ENCODE measurements at regions not wholly inside any gene's neighbourhood (a gene's known extent, or its start where the extent isn't known, plus 50 kb on each side); places are given as distances from the start of the nearest gene placed in this dataset.

DNA sequence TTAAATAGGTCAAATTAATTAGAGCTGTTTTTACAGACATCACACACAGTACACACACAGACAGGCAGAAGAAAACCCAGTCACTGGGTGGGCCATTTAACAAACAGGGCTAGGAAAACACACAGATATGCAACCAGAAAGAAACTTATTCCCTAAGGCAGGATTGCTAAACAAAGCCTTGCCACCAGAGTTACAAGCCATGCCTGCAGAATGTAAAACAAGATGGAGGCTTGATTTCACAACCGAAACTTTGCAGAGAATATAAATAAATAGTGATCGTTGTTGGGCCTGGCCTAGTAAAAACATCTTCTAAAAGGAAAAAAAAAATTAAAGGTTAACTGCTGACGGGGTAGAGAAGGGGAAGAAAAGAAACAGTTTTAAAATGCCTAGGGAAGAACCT is 212.3 kb downstream of the NAP1L3 start:
- Histone ChIP-seq H3K36me3 (ENCODE audit: control insufficient read depth in 2 of 2, insufficient read depth in 2 of 2, low read length in 1 of 2) (no peaks in the 10 kb centered on the region), H3K79me2 (ENCODE audit: control insufficient read depth, insufficient read depth, low read length) (no peaks in the 10 kb centered on the region), H3K4me3 (no peak overlapping the region), H3K9me3 (replicated peaks; ENCODE audit: control insufficient read depth, insufficient read depth, low read length) (no peaks in the 10 kb centered on the region), H3K27me3 (replicated peaks in 1 of 2; ENCODE audit: control insufficient read depth in 2 of 2, insufficient read depth in 2 of 2, low read length in 1 of 2) (no peaks in the 10 kb centered on the region), H4K20me1 (ENCODE audit: control insufficient read depth, insufficient read depth) (no peaks in the 10 kb centered on the region), H3K4me1 (ENCODE audit: control insufficient read depth, insufficient read depth, low read length) (no peaks in the 10 kb centered on the region), H2AFZ (ENCODE audit: control insufficient read depth, low read depth, low read length) (no peak overlapping the region), H3K9ac (ENCODE audit: control insufficient read depth, insufficient read depth, low read length) (no peak overlapping the region), H3K4me2 (ENCODE audit: control insufficient read depth, insufficient read depth) (no peak overlapping the region), H3K27ac (ENCODE audit: control insufficient read depth, insufficient read depth) (no peak overlapping the region)
- intact Hi-C loops (cut with micrococcal nuclease; ENCODE audit: unreplicated experiment) = no loop called here
- BruUV-seq (replicated peaks) = no TSS peak
- ChIA-PET RAD21 (ENCODE audit: unreplicated experiment) (no interaction called here), POLR2A (no interaction called here), CTCF (no interaction called here), SMC1A (ENCODE audit: uncharacterized antibody, unreplicated experiment) (no interaction called here)
- no peak for DNase-seq (ENCODE audit: low read depth, low spot score)
- ATAC-seq = no peak
- 15% methylated on average over 3 of the region's 3 CpGs for WGBS (ENCODE audit: insufficient coverage, insufficient replicate concordance, low lambda C conversion rate, missing lambda C conversion rate)
- TF ChIP-seq IKZF2 (IDR thresholded peaks at IDR 0.05) (no peak), ETV6 (conservative IDR thresholded peaks at IDR 0.05 in 1 of 2, IDR thresholded peaks at IDR 0.05 in 1 of 2; ENCODE audit: borderline replicate concordance in 1 of 2, low read depth in 1 of 2) (no peak), BMI1 (IDR thresholded peaks at IDR 0.05; ENCODE audit: borderline replicate concordance) (no peak), POLR2AphosphoS5 (IDR thresholded peaks at IDR 0.05; ENCODE audit: low read length) (no peak), FOXK2 (IDR thresholded peaks at IDR 0.05) (no peak), MTA3 (IDR thresholded peaks at IDR 0.05; ENCODE audit: borderline replicate concordance, low read length) (no peak), REST (IDR thresholded peaks at IDR 0.05; ENCODE audit: low read depth, low read length) (no peak), CEBPB (IDR thresholded peaks at IDR 0.05; ENCODE audit: borderline replicate concordance in 1 of 2, low read depth in 2 of 2, low read length in 2 of 2) (no peak), SMAD5 (IDR thresholded peaks at IDR 0.05; ENCODE audit: low read depth) (no peak), TARDBP (IDR thresholded peaks at IDR 0.05; ENCODE audit: borderline replicate concordance) (no peak), ZNF687 (IDR thresholded peaks at IDR 0.05) (no peak), YY1 (IDR thresholded peaks at IDR 0.05; ENCODE audit: low read depth, low read length) (no peak), EP300 (IDR thresholded peaks at IDR 0.05; ENCODE audit: borderline replicate concordance in 1 of 2, control insufficient read depth in 1 of 2, low read depth in 2 of 2, low read length in 2 of 2) (no peak), SMC3 (IDR thresholded peaks at IDR 0.05; ENCODE audit: borderline replicate concordance, low read length) (no peak), EED (IDR thresholded peaks at IDR 0.05; ENCODE audit: low read depth) (no peak)
- TF ChIP-seq, protein P1, sequence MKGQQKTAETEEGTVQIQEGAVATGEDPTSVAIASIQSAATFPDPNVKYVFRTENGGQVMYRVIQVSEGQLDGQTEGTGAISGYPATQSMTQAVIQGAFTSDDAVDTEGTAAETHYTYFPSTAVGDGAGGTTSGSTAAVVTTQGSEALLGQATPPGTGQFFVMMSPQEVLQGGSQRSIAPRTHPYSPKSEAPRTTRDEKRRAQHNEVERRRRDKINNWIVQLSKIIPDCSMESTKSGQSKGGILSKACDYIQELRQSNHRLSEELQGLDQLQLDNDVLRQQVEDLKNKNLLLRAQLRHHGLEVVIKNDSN (IDR thresholded peaks at IDR 0.05; ENCODE audit: borderline replicate concordance, extremely low read length, insufficient read depth, low read depth, low read length) = no peak
- in situ Hi-C loops (cut with MboI) = no loop called here
- no peak for FAIRE-seq

Data from GM12878 (cell line).